Amniotic epithelial cell (primary cell): ENCODE measurements at regions not wholly inside any gene's neighbourhood (a gene's known extent, or its start where the extent isn't known, plus 50 kb on each side); places are given as distances from the start of the nearest gene placed in this dataset.
"Not testable (repeated sequence)": the region's sequence is repeated elsewhere in the genome, so short reads cannot be mapped to it uniquely, and the experiment has no call there.

Source experiments
- DNase-seq: peaks from one replicate; pipeline ENCODE4 v3.0.0-alpha.2; 2010; ENCODE audit warnings: low read depth

DNA sequence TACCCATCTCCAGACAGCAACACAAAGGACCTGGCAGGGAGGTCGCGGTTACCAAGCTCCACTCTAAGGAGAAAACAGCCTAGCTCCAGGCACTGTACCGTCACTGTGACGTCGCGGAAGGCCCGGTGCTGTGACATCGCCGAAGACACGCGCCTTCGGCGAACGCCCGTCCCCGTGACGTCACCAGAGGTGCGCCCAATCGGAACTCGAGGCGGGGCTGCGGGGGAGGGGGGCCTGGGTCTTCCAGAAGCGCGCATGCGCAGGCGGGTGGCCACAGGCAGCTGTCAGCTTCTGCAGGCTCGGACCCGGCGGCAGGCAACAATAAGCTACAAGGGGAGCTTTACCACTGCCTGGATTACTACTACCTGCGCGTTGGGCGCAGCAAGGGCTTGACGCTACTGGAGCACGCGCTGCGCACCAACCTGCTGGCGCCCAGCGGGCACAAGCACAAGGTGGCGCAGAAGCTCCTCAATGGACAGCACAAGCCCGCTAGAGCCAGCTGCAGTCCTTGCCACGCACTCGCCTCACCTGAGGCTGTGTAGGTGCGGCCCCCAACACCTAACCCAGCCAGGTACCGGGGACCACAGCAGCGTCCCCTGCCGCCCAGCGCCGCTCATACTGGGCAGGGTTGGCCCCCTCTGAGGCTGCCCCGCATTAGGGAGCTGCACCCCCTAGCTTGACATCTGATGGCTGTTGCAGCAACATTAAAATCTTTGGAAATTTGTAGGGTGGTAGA lies 208.4 kb downstream of the TPST1 start:
- DNase-seq, result peak; percentile 80

DNA sequence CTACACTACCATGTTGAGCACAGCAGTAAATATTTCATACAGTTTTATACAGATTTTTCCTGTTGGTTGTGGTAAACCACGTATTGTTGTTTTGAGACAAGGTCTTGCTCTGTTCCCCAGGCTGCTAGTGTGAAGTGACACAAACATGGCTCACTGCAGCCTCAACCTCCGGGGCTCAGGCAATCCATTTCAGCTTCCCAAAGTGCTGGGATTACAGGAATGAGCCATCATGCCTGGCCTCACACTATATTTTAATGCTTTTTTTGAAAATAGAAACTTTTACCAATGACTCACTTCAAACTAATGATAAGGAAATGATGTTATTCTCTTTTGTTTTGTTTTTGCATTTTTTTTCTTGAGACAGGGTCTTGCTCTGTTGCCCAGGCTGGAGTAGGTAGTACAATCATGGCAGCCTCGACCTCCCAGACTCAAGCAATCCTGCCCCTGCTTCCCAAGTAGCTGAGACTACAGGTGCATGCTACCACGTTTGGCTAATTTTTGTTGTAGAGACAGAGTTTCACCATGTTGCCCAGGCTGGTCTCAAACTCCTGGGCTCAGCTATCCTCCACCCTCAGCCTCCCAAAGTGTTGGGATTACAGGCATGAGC lies 210.6 kb downstream of the TPST1 start:
- DNase-seq, result peak; percentile 42

DNA sequence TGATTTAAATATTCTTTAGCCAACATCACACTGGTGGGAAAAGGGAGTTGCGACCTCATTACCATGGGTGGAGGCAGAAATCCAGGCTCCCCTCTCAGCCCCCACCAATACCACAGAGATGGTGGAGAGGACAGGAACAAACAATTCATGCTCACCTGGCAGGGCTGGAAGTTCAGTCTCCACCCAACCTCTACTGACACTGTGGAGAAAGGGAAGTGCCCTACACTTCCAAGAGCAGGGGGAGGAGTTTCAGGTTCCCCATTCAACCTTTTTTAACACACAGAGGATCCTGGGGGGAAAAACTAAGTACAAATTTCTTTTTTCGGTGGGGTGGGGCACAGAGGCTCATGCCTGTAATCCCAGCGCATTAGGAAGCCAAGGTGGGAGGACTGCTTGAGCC lies 210.1 kb upstream of the KCTD7 start:
- DNase-seq, result no peak

DNA sequence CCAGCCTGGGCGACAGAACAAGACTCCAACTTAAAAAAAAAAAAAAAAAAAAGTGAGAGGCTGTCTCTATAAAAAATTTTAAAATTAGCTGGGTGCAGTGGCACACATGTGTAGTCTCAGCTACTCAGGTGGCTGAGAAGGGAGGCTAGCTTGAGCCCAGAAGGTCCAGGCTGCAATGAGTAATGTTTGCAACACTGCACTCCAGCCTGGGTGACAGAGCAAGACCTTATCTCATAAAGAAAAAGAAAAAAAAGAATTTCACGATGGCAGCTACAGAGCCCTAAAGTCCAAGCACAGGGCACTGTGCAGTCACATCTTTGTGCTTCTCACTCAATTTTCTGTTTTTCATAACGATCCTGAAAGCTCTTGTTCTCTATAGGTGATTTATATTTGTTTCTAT lies 209.5 kb upstream of the KCTD7 start:
- peak; percentile 42 for DNase-seq

DNA sequence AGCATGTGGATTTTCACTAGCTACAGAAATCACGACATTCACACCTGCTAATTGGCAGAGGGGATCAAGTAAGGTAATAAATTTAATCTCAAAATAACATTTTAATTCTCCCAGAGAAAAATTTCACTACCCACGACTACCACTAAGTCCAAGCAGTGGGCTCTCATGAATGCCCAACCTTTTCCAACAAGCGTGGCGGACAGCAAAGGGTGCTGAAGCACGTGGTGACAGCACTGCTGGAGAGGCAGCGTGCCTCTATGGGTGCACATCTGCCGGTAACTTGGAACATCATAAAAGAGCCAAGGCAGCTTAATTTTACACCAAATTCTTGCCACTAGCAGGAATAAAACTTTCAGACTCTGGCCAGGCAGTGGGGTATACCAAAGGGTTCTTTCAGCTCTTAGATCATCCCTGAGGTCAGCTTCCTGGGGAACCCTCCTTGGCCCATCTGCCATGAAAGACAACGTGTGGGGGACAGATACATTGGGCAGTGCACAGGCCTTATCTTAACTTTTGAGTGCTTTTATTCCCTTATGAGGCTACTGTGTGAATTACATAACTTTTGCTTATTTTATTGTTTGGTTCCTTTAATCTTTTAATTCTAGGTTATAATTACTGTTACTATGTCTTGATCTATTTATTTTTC lies 206.7 kb upstream of the KCTD7 start:
- DNase-seq, result no peak

- DNase-seq, result no peak
These were observed 205.0 kb upstream of the KCTD7 start for GRCh38 chr7:66423729-66424128.

GRCh38 chr7:66426332-66426731 lies 202.3 kb upstream of the KCTD7 start:
- no peak for DNase-seq

- DNase-seq, result no peak
These were observed 201.7 kb upstream of the KCTD7 start for GRCh38 chr7:66426996-66427395.

DNA sequence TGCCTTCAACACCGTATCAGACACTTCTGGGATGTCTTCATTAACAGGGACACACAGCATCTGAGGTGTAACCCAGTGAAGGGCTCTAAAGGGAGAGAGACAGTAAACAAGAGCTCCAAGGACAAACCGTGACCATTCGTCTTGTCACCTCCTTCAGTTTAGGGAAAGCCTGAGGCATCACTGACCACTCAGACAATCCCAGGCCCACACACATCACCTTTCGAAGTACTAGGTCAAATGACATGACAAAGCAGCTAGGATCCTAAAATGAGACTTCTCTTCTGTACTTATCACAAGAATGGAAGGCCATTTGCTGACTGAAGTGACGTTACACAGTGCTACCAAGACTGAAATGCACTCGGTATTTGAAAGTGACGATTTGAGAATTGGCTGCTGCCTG lies 200.7 kb upstream of the KCTD7 start:
- DNase-seq, result no peak

- DNase-seq, result peak; percentile 51
These were observed 199.1 kb upstream of the KCTD7 start for GRCh38 chr7:66429498-66430163.

DNA sequence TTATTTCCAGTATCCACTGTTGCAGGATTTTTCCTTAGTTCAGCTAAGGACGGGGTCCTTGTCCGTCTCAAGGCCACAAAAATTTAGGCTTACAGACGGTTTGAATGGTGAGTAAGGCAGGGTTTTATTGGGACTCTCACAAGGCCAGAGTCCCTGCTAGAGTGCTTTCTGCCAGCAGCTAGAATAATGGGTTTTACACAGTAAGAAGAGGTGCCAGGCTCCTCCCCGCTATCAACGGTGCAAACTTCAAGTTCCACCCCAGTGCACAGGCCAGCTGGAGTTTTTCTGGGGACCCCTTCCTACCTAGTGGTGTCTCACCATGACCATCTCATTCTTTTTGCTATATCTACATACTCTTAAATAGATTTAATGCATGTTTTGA lies 198.5 kb upstream of the KCTD7 start:
- no peak for DNase-seq

DNA sequence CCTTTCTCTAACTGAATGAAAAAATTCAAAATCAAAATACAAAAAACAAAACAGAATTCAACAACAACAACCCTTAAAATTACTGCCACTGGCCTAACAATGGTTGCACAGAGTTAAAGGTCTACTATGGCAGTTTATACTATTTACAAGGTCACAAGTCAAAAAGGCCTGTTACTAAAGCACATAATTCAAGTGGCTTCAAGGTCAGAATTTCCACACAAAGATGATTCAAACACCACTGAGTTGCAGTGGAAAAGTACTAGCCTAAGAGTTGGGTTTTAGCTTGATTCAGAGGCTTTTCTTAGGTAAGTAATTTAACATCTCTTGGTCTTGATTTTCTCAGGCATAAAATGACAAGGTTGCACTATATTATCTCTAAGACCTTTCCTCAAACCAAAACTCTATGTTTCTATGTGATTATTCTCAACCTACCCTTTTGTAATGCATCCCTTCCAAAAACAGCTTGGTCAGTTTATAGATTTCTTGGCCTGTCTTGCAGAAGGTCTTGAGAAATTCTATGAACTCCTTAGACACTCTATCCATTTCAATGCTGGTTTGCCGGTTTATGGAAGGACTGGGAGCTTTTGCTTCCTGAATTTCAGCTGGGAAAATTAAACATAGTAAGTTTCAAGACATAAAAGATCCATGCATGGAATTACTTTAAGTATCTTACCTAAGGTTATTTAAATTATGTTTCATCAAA lies 189.8 kb upstream of the KCTD7 start:
- DNase-seq, result peak; percentile 75

GRCh38 chr7:66442385-66442784 lies 186.3 kb upstream of the KCTD7 start:
- DNase-seq, result no peak

- peak; percentile 59 for DNase-seq
These were observed 184.7 kb upstream of the KCTD7 start for GRCh38 chr7:66443946-66444345.

DNA sequence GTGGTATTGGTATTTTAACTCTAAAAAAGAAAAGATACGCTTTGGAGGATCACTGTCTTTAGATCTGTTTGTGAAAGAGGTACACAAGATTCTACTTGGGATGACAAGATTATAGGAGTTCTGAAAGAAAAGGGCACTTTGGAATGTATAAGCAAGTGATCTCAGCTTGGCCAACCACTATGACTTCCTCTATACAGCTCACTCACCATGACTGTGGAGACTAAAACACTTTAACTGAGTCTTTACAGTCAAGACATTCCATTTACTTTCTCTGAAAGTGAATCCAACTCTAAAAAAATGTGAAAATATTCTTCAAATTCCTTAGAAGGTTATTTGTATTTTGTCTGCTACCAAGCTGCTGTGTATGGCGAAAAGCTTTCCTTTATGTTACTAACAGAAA lies 181.7 kb upstream of the KCTD7 start:
- not testable (repeated sequence) for DNase-seq

DNA sequence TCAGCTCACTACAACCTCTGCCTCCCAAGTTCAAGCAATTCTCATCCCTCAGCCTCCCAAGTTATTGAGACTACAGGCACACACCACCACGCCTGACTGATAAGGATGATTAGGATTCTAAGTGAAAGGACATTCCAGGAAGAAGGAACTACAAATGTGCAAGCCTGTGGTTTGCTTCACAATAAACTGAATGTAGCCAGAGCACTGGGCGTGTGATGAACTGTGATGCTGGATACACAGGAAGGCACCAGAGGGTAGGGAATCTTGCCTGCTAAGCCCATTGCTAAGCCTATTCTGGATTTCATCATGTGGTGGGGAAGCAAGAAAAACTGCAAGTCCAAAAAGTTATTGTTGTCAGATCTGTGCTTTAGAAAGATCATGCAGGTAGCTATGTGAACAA lies 177.9 kb upstream of the KCTD7 start:
- DNase-seq, result peak; percentile 74

GRCh38 chr7:66451713-66452112 lies 177.0 kb upstream of the KCTD7 start:
- not testable (repeated sequence) for DNase-seq

GRCh38 chr7:66452165-66452564 lies 176.5 kb upstream of the KCTD7 start:
- no peak for DNase-seq

- DNase-seq, result no peak
These were observed 175.3 kb upstream of the KCTD7 start for GRCh38 chr7:66453340-66453739.

- DNase-seq, result no peak
These were observed 174.0 kb upstream of the KCTD7 start for GRCh38 chr7:66454600-66455225.

GRCh38 chr7:66455432-66455831 lies 173.2 kb upstream of the KCTD7 start:
- DNase-seq, result not testable (repeated sequence)

DNA sequence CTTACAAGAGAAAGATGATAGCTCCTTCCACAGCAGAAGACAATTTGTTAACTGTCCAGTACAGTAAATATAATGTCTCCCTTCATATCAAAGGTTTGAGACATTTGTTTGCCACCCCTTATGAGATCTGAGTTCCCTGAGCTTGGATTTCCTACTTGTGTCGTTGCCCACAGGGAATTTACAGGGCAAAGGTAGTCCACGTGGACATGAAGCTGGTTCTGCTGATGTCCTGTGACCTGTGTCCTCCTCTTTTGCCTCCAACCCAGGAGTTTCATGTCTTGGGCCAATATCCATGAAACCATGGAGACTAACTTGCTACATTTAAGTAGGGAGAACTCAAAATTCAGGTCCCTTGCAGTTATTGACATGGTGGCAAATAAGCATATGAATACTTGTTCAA lies 172.2 kb upstream of the KCTD7 start:
- DNase-seq, result not testable (repeated sequence)
